ENCODE measurements at regions not wholly inside any gene's neighbourhood (a gene's known extent, or its start where the extent isn't known, plus 50 kb on each side); places are given as distances from the start of the nearest gene placed in this dataset.

DNA sequence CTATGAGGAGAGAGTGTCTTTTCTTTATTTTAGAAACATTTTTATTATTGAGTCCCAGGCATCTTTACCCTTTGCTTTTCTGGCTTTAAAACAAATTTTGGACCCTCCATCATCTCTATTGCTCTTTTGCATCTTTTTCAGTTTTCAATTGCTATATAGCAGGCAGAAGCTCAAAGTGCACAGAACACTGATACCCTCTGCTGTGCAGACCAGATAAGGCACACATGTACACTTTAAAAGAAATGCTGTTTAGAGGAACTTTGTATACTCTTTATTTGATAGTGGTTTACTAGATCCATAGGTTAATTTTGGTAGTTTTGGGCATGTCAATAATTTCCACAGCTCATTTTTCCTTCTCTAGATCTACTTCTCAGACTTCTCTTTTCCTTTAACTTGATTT is 324.2 kb downstream of the SH2D4B start:
- DNase-seq: no peak

DNA sequence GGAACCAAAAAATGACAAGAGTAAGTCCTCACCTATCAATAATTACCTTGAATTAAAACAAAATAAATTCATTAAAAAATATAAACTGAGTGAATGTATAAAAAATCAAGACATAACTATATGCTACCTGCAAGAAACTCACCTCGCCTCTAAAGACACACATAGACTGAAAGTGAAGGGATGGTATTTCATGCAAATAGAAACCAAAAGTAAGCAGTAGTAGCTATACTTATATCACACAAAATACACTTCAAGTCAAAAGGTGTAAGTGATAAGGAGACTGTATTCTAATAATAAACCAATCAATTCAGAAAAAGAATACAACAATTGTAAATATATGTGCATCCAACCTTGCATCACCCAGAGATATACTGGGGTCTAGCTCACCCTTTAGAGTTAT is 332.6 kb downstream of the SH2D4B start:
- DNase-seq: no peak

DNA sequence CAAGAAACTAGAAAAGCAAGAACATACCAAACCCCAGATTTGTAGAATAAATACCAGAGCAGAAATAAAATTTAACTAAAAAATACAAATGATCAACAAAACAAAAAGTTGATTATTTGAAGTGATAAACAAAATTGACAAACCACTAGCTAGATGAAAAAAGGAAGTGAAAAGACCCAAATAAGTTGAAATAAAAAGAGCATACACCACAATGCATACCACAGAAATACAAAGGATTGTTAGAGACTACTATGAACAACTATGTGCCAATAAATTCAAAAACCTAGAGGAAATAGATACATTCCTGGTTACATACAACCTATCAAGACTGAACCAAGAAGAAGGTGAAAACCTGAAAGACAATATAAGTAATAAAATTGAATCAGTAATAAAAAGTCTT is 333.4 kb downstream of the SH2D4B start:
- no peak for DNase-seq

DNA sequence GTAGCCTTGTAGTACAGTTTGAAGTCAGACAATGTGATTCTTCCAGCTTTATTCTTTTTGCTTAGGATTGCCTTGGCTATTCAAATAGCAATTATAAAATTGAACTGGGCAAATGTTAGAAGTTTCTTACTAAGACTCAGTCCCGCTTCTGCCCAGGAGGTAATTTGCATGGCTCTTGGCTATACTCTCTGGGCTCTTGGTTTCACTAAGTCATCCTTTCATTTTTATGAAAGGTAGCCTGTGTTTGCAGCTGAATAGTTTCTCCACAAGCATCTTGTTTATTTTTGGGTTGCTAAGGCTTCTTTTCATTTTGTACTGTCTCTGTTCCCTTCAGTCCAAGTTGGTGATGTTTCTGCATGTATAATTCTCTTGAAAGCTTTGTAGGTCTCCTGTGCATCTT is 340.6 kb downstream of the SH2D4B start:
- DNase-seq: no peak

DNA sequence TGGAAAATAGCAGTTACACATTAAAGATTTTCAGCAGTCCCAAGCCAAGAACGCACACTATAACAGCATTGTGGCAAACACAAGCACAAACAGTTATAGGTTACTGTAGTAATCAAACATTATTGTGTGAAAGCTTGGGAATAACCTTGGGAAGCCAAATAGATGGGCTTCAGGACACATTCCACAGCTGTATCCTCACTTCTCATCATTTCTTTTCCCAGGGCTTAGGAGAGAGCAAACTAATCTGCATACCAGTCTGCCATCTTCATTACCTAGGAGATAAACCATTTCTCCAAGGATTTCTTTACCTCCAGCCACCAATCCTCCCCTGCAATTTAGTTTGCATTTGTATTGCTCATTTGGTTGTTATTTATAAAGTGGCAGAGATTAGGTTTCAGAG is 352.4 kb downstream of the SH2D4B start:
- DNase-seq: no peak

DNA sequence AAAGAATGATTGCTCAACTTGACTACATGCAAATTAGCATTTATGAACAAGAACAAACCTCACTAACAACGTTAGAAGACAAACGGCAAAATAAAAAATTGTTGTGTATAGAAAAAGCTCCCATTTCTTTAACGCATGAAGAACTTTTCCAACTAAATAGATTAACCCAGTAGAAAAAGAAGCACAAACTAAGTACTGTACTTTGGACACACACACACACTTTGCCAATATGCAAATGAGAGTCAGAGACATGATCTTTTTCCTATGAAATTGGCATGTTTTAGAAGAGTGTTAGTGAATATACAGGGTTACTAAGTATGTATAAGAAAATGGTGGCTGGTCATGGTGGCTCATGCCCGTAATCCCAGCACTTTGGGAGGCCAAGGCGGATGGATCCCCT is 355.6 kb downstream of the SH2D4B start:
- no peak for DNase-seq

DNA sequence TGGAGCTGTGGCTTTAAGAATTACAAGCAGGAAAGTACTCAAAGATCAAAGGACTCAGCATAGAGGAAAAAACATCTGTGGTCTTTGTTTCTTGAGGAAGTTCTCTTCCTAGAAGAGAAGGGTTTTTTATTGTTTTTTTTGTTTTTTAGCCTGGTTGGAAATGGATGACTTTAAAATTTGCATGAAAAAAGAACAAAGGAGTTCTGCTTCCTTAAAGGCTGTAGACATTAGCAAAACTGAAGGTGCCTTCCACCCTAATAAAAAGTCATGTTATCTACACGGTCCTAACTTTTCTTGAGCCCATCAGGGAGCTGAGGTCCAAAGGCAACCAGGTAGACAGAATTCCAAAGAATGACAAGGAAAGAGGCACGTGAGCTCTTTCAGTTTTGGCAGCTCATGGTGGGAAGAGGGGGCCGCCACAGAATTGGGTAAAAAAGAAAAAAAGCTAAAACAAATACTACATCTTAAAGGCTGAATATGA is 356.6 kb downstream of the SH2D4B start:
- DNase-seq: no peak

DNA sequence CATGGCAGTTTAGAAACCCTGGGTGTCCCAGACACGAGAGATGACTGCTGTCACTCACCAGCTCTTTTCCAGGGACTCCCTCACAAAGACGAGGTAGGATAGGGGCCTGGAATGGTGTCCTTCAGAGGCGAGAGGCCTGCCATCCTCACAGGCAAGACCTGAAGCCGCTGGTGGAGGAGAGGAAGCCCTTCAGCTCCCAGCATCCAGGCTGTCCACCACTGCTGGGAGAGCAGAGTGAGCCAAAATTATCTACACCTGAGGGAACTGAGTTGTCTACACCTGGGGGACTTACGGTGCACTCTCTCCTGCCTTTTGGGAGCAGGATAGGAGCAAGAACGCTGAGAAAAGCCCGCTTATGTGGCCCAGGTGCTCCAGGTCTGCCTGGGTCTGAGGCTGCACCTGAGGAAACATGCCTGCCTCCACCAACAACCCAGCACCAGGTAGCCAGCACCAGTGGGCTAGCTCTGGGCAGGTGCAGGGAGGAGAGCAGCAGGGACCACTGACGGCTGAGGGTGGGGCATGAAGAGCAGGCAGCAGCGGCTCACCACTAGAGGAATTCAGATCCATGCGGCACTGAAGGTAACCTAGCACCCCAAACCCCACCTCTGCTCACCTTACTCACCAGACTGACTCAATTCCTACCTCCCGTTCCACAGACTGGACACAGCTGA is 357.2 kb downstream of the SH2D4B start:
- no peak for DNase-seq

DNA sequence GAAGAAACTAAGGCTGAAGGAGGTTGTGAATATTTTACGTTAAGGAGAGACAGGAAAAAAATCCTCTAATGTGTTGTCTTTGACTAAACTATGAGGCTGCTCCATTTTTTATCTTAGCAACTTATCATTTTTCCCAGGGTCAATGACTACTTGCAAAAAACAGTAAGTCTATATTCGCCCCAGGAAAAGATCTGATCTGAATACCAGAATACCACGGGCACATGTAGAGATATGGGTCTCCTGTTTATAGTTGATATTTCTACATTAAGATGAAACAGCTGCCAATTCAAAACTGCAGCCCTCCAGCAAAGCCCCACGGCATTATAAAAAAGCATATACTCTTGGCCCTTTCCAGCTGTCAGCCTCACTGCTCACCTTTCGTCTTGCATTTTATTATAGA is 358.4 kb downstream of the SH2D4B start:
- DNase-seq: no peak

DNA sequence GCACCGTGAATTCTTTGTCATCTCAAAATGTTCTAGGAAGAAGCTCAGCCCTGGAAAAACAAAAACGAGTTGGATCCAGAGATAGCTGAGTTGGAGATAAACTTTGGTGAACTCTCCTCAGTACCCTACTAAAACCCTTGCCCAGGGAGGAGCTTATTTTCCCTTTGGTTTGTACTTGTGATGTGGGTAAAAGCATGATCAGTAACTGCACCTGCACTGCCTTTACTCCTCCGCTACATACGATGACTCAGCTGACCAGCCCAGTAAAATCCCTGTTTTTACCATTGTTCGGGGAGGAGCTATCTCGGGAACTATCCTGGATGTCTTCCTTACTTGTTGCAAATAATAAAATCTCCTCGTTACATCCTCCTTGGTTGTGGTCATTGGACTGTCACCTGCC is 359.3 kb downstream of the SH2D4B start:
- DNase-seq: no peak

DNA sequence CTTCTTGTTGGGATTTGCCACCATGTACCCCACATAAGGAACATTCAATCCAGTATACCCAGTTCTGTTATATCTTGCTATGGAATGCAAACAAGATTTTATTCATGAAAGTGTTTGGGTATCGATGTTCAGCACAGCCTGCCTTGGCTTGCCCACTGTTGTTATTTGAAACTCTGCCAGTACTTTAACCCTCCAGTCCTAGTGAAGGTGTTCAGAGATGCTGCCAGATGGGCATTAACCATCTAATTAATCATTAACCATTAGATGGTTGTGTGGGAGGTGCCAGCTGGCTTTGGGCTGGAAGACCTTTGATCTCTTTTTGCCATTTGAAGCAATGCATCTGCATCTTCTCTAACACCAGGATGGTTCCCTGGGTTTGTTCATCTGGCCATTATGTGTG is 363.0 kb downstream of the SH2D4B start:
- no peak for DNase-seq

DNA sequence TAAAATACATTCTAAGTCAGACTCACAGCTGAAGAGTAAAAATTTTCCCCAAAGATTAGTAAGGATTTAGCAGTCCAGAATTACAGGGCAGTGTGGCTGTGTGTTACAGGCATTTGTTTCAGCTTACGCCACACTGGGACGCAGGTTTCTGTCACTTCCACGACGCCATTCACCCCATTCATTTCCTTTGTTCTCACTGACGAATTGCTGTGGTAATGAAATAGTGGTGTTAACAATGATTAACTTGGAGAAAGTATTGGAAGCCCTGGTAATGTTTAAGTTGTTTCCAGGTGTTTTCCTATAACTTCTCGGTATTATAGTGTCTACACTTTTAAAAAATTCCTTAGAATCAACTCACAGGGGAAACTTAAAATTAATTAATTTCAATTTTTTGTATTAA is 370.9 kb downstream of the SH2D4B start:
- no peak for DNase-seq

DNA sequence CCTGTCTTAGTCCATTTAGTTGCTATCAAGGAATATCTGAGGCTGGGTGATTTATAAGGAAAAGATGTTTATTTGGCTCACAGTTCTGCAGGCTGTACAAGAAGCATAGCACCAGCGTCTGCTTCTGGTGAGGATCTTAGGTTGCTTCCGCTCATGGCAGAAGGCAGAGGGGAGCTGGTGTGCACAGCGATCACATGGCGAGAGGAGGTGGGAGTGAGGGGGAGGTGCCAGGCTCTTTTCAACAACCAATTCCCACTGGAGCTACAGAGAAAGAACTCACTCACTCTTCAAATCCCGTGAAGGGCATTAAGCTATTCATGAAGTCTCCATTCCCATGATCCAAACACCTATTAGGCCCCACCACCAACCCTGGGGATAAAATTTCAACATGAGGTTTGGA is 371.6 kb downstream of the SH2D4B start:
- DNase-seq: no peak

DNA sequence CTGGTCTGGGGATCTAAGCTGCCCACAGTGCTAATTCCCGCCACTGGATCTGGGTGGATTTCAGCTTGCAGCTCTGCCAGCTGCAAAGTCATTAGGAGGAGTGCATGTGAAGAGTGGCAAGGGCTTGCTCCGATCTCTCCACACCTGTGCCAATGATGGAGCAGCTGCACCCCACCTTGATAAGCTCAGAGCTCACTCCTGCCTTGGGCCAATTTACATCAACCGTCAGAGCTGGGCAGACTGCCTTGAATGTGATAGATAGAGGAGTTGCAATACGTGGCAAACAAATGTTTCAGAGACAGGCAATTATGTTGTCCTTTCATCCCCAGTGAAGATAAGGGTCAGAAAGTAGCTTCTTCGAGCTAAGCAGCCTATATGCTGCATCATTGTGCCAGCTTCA is 379.9 kb downstream of the SH2D4B start:
- DNase-seq: no peak

DNA sequence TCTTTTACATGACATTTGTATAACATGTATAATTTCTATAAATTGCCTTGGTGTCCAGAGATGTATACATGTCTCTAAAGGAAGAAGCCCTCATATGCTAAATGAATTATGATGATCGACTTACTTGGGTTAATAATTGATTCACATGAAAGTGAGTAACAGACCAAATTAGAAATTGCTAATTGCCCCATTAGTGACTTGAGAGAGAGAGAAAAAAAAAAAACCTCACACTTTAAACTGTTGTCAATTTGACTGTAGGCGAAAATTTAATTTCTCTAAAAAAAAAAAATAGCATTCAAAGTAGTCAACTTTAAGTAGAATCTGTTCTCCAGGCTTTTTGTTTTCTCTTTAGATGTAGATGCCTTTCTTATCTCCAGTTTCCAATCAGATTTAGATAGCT is 383.3 kb downstream of the SH2D4B start:
- no peak for DNase-seq

DNA sequence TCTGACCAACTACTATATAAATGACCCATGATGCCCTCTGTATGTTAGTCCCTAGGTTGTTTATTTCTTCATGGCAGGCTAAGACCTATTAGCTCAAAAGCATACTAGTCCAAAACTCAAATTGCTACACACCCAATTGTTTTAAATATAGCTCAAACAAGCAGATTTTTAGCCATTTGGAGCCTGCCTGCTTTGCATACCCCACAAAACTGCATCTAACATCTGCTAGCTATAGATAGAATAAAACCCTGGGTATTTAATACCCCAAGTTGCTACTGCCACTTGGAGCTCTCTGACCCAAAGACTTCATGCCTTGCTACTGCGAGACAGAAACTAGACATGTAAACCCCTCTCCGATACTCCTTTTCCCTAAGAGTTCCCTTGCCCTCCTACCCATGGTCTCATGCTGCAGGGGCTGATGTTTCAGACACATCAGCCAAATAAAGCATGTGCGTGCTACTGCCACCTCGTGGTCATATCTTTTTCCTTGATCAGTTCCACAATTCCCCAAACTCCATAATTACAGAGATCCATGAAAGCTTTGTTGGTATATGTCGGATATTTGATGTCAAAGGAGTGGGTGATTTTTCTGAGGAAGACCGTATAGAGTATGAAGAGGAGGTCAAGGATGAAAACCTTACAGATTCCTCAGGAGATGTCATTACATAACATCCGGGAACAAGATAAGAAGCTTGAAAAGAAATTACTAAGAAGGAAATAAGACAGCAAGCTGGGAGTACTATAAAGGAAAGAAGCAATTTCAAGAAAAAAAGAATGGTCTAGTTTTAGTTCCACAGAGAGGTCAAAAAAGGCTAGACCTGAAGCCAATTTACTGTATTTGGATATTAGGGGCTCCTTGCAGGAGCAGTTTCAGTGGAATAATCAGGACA is 386.6 kb downstream of the SH2D4B start:
- peak in 5 of 14 donors; percentile 10 to 19 (median 18) for DNase-seq

DNA sequence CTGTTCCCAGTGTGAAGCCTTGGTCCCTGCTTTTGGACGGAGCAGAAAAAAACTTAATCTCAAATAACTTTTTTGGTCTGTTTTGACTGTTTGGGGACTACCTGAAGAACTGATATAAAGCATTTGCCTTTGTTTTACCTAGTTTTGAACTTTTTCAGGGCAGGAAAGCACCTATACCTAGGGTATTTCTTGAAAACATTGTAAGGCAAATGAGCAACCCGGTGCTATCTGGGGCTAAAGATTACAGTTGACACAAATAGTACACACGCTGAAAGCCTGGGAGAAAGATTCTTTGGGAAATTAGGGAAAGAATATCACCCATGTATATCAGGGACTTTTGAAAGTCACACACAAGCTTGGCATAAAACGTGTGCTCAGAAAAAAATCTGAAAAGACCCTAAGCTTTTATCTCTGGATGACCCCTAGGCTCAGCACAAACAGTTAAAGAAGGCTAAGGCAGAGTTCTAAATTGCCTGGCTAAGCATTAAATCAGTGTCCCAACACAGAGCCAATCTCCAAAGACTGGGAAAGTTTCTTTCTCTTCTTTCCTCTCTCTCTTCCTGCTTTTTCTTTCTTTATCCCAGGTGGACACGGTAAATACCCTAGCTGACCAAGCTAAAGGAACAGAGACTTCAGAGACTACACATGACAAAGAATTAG is 389.8 kb downstream of the SH2D4B start:
- no peak for DNase-seq

DNA sequence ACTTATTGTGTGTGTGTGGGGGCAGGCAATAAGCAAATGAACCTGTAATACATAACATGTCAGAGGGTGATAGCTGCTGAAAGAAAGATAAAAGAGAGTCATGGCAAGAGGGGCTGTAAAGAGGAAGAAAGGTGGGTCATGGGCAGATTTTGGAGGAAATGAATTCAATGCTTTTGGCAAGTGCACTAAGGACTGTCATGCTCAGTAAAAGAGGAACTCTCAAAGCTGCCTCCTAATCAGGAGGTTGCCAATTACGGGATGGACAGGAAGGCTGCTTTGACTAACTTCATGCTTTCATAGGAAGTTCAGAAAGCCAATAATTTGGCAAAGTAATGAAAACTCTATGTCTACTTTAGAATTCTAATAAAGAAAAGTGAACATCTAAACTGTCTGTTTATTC is 401.2 kb downstream of the SH2D4B start:
- no peak for DNase-seq

DNA sequence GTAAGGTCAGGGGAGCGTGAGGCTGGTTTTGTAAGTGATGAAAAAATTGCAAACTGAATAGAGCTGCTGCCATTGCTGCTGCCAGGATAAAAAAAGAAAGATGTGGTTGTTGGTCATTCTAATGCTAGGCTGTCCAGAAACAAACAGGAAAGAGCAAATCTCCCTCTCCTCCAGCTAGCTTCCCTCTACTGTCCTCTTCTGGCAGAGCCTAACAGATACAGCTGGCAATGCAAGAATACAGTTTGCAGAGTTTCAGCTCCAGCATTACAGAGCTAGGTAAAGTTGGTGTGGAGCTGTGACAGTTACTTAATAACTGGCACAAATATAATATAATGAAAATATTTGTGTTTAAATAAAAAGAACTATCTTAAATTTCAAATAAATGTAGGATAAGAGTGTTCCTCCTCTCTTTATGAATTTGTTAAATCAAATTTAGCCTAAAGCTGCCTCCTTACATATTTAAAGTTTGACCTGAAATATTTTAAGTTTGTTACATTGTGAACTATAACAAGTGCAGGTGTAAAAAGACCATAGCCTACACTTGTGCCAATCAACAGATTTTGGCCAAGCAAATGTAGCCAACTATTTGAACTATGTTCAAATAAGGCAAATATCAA is 407.7 kb downstream of the SH2D4B start:
- DNase-seq: peak in 1 of 14 donors; percentile 5

DNA sequence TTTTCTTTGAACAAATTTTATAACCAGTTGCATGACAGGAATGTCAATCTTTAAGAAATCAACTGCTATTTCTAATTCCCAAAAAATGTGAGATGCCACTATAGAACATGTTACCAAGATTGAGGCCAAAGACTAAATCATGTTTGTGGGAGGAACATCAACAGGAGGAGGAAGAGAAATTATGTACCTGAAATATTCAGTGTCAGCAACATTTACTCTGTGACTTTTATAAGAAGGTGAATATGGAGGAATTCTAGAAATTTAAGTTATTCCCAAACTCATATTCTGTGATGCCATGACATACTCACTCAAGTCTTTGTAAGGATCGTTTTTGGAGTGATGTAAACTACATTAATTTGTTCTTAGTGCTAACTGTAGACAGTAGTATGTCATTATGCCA is 408.4 kb downstream of the SH2D4B start:
- DNase-seq: no peak

DNA sequence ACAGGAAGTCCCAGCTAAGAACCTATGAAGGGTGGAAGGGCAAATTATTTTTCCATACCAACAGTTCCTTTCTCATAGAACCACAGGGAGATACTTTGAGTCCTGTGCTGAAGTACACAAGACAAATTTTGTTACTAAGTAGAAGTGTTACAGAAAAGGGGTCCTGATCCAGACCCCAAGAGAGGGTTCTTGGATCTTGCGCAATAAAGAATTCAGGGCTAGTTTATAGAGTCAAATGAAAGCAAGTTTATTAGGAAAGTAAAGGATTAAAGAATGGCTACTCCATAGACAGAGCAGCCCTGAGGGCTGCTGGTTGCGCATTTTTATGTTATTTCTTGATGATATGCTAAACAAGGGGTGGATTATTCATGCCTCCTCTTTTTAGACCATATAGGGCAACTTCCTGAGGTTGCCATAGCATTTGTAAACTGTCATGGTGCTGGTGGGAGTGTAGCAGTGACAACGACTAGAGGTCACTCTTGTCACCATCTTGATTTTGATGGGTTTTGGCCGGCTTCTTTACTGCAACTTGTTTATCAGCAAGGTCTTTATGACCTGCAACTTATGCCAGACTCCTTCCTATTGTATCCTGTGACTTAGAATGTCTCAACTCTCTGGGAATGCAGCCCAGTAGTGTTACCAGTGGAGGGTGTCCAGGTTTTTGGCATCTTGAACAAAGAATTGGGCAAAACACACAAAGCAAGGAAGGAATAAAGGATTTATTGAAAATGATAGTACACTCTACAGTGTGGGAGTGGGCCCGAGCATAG is 409.4 kb downstream of the SH2D4B start:
- no peak for DNase-seq

DNA sequence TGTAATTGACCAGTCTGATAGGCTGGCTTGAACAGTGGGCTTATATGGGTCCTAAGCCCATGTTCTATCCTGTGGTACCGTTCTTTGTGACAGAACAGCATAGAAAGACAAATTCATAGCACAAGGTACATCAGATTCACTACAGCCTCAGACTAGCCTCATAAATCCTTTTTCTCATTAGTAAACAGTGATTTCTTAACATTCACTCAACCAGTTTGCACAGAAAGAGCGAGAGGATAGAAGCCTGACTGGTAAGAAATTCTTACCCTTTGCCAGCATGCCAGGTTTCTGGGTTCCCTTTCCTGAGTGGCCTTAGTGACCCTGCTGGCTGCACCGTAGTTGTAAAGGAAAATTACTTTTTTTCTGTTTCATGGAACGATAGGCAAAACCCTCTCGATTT is 412.1 kb downstream of the SH2D4B start:
- no peak for DNase-seq

All from C1 segment of cervical spinal cord (tissue), 14 donors.